Fibroblast of lung (primary cell): ENCODE measurements at regions not wholly inside any gene's neighbourhood (a gene's known extent, or its start where the extent isn't known, plus 50 kb on each side); places are given as distances from the start of the nearest gene placed in this dataset.

ENCODE experiments used
- DNase-seq, 2 donors: peaks; one replicate each; pipeline versions ENCODE4 v3.0.0 to v3.0.0-alpha.2; 2010; ENCODE audit warnings: low read depth in 2 of 2
- H2AFZ ChIP-seq: 2 replicates; pipeline ENCODE4 v1.5.1; 2012; ENCODE audit warnings: low read length, control low read depth, inconsistent platforms
- H3K27ac ChIP-seq: 2 replicates; pipeline ENCODE4 v1.5.1; 2011; ENCODE audit warnings: low read length, control low read depth; ENCODE audit not compliant: insufficient read depth
- H3K27me3 ChIP-seq: 2 replicates; pipeline ENCODE4 v1.5.1; 2011; ENCODE audit warnings: mild to moderate bottlenecking, low read length; ENCODE audit not compliant: control insufficient read depth, insufficient read depth
- H3K36me3 ChIP-seq: 2 replicates; pipeline ENCODE4 v1.5.1; 2011; ENCODE audit warnings: low read length; ENCODE audit not compliant: control insufficient read depth, insufficient read depth
- H3K4me1 ChIP-seq: 2 replicates; pipeline ENCODE4 v1.5.1; 2011; ENCODE audit warnings: low read length; ENCODE audit not compliant: control insufficient read depth, insufficient read depth; ENCODE audit errors: extremely low read depth
- H3K4me2 ChIP-seq: 2 replicates; pipeline ENCODE4 v1.5.1; 2011; ENCODE audit warnings: low read length, control low read depth; ENCODE audit not compliant: insufficient read depth; ENCODE audit errors: extremely low read depth
- H3K4me3 ChIP-seq, 4 experiments: fragments of 200-600 bp in 1 of 4; sonication (generic) in 1 of 4; replicated peaks in 1 of 4; 2 replicates each; pipeline ENCODE4 v1.5.1; 2011 to 2016; ENCODE audit warnings: low read length in 4 of 4, low read depth in 3 of 4, mild to moderate bottlenecking in 3 of 4, control low read depth in 2 of 4, inconsistent platforms in 1 of 4, mixed read lengths in 1 of 4; ENCODE audit not compliant: insufficient read depth in 1 of 4; ENCODE audit errors: control extremely low read depth in 1 of 4
- H3K79me2 ChIP-seq: 2 replicates; pipeline ENCODE4 v1.5.1; 2012; ENCODE audit warnings: mild to moderate bottlenecking, low read length, inconsistent platforms; ENCODE audit not compliant: control insufficient read depth, insufficient read depth
- H3K9ac ChIP-seq: 2 replicates; pipeline ENCODE4 v1.5.1; 2011; ENCODE audit warnings: mild to moderate bottlenecking, low read length, control low read depth; ENCODE audit not compliant: insufficient read depth
- H3K9me3 ChIP-seq: 2 replicates; pipeline ENCODE4 v1.5.1; 2012; ENCODE audit warnings: low read depth, low read length; ENCODE audit not compliant: control insufficient read depth, insufficient read depth
- H4K20me1 ChIP-seq: 2 replicates; pipeline ENCODE4 v1.5.1; 2011; ENCODE audit warnings: low read length; ENCODE audit not compliant: control insufficient read depth, insufficient read depth; ENCODE audit errors: extremely low read depth
- CTCF ChIP-seq, 2 donors: IDR thresholded peaks in 1 of 2; conservative IDR thresholded peaks in 1 of 2; 1 replicate in 1 of 2; 2 replicates in 1 of 2; pipeline ENCODE4 v1.5.1; 2011 to 2012; ENCODE audit warnings: low read length in 2 of 2, control low read depth in 1 of 2, inconsistent platforms in 1 of 2, low read depth in 1 of 2, mild to moderate bottlenecking in 1 of 2
- EZH2 ChIP-seq: IDR thresholded peaks from 2 replicates; pipeline ENCODE4 v1.5.1; 2012; ENCODE audit warnings: low read length, control low read depth, mild to moderate bottlenecking; ENCODE audit errors: missing control alignments

DNA sequence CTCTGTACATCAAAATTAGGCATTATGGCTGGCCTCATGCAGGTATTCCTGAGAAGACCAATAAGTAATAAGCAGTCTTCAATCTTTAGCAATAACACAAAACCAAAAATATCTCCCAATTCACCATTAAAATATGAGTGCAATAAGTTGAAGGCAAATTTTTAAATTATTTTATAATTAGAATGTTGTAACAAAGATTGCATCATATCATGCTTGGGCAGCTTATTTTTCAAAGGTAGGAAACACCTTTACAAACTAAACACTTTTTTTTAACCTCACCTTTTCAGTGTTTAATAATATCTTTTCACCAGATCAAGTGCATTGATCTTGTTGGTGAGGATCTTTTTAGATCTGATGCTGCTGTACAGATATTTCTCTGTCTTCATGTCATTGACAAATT is 592.9 kb upstream of the PITX2 start:
- Histone ChIP-seq H3K27me3 (no peaks in the 10 kb centered on the region), H2AFZ (no peak overlapping the region), H3K27ac (no peak overlapping the region), H3K9ac (no peak overlapping the region), H3K79me2 (no peaks in the 10 kb centered on the region), H3K36me3 (no peaks in the 10 kb centered on the region), H3K4me1 (no peaks in the 10 kb centered on the region), H3K4me3 (no peak overlapping the region), H4K20me1 (no peaks in the 10 kb centered on the region), H3K9me3 (no peaks in the 10 kb centered on the region), H3K4me2 (no peak overlapping the region)
- TF ChIP-seq EZH2 (no peak), CTCF (conservative IDR thresholded peaks at IDR 0.05 in 1 of 2, IDR thresholded peaks at IDR 0.05 in 1 of 2; ENCODE audit: low read depth in 1 of 2, low read length in 2 of 2) (no peak)
- no peak for DNase-seq

GRCh38 chr4:111216791-111217190 is 593.9 kb upstream of the PITX2 start:
- no peak overlapping the region for H3K27ac ChIP-seq
- H3K79me2 ChIP-seq, result no peaks in the 10 kb centered on the region
- no peak overlapping the region for H3K4me2 ChIP-seq
- DNase-seq, result no peak
- H3K4me1 ChIP-seq, result no peaks in the 10 kb centered on the region
- H3K9me3 ChIP-seq, result no peaks in the 10 kb centered on the region
- H3K36me3 ChIP-seq, result no peaks in the 10 kb centered on the region
- H3K9ac ChIP-seq, result no peak overlapping the region
- no peaks in the 10 kb centered on the region for H4K20me1 ChIP-seq
- TF ChIP-seq EZH2, result no peak
- no peak for TF ChIP-seq CTCF (conservative IDR thresholded peaks at IDR 0.05 in 1 of 2, IDR thresholded peaks at IDR 0.05 in 1 of 2; ENCODE audit: low read depth in 1 of 2, low read length in 2 of 2)
- no peaks in the 10 kb centered on the region for H3K27me3 ChIP-seq
- no peak overlapping the region for H3K4me3 ChIP-seq
- H2AFZ ChIP-seq, result no peak overlapping the region

DNA sequence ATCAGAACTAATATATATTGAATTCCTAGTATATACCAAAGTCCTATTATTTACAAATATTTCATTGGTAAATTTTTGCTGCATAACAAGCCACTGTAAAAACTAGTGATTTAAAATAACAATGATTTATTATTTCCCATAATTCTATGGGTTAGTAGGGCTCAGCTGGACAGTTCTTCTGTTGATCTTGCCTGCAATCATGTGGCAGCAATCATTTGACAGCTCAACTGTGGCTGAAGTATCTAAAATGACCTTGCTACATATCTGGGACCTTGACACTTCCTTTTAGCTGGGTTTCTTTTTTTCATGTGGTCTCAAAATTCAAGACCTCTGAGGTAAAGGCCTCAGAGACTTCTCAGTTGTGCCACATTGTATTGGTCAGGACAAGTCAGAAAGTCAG is 598.5 kb upstream of the PITX2 start:
- no peaks in the 10 kb centered on the region for H4K20me1 ChIP-seq
- no peaks in the 10 kb centered on the region for H3K9me3 ChIP-seq
- H3K27me3 ChIP-seq, result no peaks in the 10 kb centered on the region
- H3K9ac ChIP-seq, result no peak overlapping the region
- TF ChIP-seq CTCF (conservative IDR thresholded peaks at IDR 0.05 in 1 of 2, IDR thresholded peaks at IDR 0.05 in 1 of 2; ENCODE audit: low read depth in 1 of 2, low read length in 2 of 2) (no peak), EZH2 (no peak)
- no peak for DNase-seq
- no peaks in the 10 kb centered on the region for H3K79me2 ChIP-seq
- no peak overlapping the region for H3K27ac ChIP-seq
- H2AFZ ChIP-seq, result no peak overlapping the region
- H3K4me3 ChIP-seq, result no peak overlapping the region
- H3K36me3 ChIP-seq, result no peaks in the 10 kb centered on the region
- no peak overlapping the region for H3K4me2 ChIP-seq
- H3K4me1 ChIP-seq, result no peaks in the 10 kb centered on the region
